ENCODE measurements at regions not wholly inside any gene's neighbourhood (a gene's known extent, or its start where the extent isn't known, plus 50 kb on each side); places are given as distances from the start of the nearest gene placed in this dataset.

DNA sequence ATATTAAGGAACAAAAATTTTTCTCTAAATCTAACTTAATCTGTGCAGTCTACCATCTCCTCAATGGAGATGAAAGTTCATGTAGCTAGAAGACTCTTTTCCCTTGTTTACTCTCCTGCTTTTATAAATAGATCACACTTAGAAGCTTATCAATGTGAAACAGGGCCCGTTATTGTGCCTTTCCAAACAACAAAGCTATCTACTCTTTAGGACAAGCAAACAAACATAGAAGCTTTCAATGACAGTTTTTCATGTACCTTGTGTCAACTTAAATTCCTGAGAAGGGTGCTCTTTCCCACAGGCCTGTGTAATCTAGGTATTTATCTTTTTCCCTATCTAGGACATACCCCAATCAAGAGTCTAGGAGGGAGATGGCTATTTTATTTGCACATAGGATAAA, 247.8 kb upstream of the CWC22 start:
- TF ChIP-seq, protein P1, sequence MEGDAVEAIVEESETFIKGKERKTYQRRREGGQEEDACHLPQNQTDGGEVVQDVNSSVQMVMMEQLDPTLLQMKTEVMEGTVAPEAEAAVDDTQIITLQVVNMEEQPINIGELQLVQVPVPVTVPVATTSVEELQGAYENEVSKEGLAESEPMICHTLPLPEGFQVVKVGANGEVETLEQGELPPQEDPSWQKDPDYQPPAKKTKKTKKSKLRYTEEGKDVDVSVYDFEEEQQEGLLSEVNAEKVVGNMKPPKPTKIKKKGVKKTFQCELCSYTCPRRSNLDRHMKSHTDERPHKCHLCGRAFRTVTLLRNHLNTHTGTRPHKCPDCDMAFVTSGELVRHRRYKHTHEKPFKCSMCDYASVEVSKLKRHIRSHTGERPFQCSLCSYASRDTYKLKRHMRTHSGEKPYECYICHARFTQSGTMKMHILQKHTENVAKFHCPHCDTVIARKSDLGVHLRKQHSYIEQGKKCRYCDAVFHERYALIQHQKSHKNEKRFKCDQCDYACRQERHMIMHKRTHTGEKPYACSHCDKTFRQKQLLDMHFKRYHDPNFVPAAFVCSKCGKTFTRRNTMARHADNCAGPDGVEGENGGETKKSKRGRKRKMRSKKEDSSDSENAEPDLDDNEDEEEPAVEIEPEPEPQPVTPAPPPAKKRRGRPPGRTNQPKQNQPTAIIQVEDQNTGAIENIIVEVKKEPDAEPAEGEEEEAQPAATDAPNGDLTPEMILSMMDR (IDR thresholded peaks at IDR 0.05): no peak
- no peak for TF ChIP-seq ZFX (IDR thresholded peaks at IDR 0.05; ENCODE audit: borderline replicate concordance)

All from 22Rv1 (cell line).